ENCODE measurements at regions not wholly inside any gene's neighbourhood (a gene's known extent, or its start where the extent isn't known, plus 50 kb on each side); places are given as distances from the start of the nearest gene placed in this dataset.
"Not testable (repeated sequence)": the region's sequence is repeated elsewhere in the genome, so short reads cannot be mapped to it uniquely, and the experiment has no call there.

DNA sequence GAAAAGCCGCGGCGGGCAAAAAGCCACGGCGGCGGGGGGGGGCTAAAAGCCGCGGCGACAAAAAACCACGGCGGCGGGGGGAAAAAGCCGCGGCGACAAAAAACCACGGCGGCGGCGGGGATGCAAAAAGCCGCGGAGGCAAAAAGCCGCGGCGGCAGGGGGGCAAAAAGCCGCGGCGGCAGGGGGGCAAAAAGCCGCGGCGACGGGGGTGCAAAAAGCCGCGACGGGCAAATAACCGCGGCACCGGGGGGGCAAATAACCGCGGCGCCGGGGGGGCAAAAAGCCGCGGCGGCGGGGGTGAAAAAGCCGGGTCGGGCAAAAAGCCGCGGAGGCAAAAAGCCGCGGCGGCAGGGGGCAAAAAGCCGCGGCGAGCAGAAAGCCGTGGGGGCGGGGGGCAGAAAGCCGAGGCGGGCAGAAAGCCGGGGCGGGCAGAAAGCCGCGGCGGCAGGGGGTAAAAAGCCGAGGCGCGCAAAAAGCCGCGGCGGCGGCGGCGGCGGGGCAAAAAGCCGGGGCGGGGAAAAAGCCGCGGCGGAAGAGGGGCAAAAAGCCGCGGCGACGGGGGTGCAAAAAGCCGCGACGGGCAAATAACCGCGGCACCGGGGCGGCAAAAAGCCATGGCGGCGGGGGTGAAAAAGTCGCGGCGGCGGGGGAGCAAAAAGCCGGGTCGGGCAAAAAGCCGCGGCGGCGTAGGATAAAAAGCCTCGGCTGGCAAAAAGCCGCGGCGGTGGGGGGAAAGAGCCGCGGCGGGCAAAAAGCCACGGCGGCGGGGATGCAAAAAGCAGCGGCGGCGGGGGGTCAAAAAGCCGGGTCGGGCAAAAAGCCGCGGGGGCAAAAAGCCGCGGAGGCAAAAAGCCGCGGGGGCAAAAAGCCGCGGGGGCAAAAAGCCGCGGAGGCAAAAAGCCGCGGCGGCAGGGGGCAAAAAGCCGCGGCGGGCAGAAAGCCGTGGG is 1632.4 kb downstream of the RPIA start:
- DNase-seq; H4K20me1 ChIP-seq (ENCODE audit: low read length); H3K27me3 ChIP-seq (ENCODE audit: low read length); intact Hi-C loops (cut with micrococcal nuclease); H3K9ac ChIP-seq (ENCODE audit: low read length); H3F3A ChIP-seq (ENCODE audit: low read length, unreplicated experiment); H3K9me3 ChIP-seq (ENCODE audit: low read length); ATAC-seq; POLR2A ChIA-PET (ENCODE audit: unreplicated experiment); H3K9me2 ChIP-seq (replicated peaks; ENCODE audit: low read length); H2AFZ ChIP-seq (ENCODE audit: low read length); BruUV-seq (replicated peaks); CTCF ChIA-PET; H3K79me2 ChIP-seq (ENCODE audit: low read length); H3K4me1 ChIP-seq (ENCODE audit: insufficient read depth, low read length); H3K27ac ChIP-seq (ENCODE audit: low read length); H3K36me3 ChIP-seq (ENCODE audit: low read depth, low read length): not testable (repeated sequence)
- Histone ChIP-seq H3K4me2 (ENCODE audit: low read length) (peak overlapping the region; percentile 44; the same call in 1 of the 2 replicates), H3K4me3 (ENCODE audit: low read length) (peak overlapping the region; percentile 42; the same call in 1 of the 2 replicates)

DNA sequence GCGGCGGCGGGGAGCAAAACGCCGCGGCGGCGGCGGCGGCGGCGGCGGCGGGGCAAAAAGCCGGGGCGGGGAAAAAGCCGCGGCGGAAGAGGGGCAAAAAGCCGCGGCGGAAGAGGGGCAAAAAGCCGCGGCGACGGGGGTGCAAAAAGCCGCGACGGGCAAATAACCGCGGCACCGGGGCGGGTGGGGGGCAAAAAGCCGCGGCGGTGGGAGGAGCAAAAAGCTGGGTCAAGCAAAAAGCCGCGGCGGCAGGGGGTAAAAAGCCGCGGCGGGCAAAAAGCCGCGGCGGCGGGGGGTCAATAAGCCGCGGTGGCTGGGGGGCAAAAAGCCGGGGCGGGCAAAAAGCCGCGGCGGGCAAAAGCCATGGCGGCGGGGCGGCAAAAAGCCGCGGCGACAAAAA is 1633.2 kb downstream of the RPIA start:
- H3K4me3 ChIP-seq (ENCODE audit: low read length); H3K9me3 ChIP-seq (ENCODE audit: low read length); ATAC-seq; POLR2A ChIA-PET (ENCODE audit: unreplicated experiment); CTCF ChIA-PET; BruUV-seq (replicated peaks); H3K36me3 ChIP-seq (ENCODE audit: low read depth, low read length); H3K27me3 ChIP-seq (ENCODE audit: low read length); H3K27ac ChIP-seq (ENCODE audit: low read length); DNase-seq; intact Hi-C loops (cut with micrococcal nuclease); H3K9me2 ChIP-seq (replicated peaks; ENCODE audit: low read length); H3K4me2 ChIP-seq (ENCODE audit: low read length); H3F3A ChIP-seq (ENCODE audit: low read length, unreplicated experiment); H3K4me1 ChIP-seq (ENCODE audit: insufficient read depth, low read length); H3K9ac ChIP-seq (ENCODE audit: low read length); H2AFZ ChIP-seq (ENCODE audit: low read length); H3K79me2 ChIP-seq (ENCODE audit: low read length); H4K20me1 ChIP-seq (ENCODE audit: low read length): not testable (repeated sequence)

DNA sequence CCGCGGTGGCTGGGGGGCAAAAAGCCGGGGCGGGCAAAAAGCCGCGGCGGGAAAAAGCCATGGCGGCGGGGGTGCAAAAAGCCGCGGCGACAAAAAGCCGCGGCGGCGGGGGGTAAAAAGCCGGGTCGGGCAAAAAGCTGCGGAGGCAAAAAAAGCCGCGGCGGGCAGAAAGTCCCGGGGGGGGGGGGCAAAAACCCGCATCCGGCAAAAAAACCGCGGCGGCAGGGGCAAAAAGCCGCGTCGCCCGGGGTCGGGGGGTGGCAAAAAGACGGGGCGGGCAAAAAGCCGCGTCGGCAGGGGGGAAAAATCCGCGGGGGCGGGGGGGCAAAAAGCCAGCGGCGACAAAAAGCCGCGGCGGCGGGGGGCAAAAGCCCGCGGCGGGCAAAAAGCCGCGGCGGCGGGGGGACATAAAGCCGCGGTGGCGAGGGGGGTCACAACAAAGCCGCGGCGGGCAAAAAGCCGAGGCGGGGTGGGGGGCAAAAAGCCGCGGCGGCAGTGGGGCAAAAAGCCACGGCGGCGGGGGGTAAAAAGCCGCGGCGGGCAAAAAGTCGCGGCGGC is 1634.4 kb downstream of the RPIA start:
- H3K4me3 ChIP-seq (ENCODE audit: low read length); H4K20me1 ChIP-seq (ENCODE audit: low read length); H3K27ac ChIP-seq (ENCODE audit: low read length); POLR2A ChIA-PET (ENCODE audit: unreplicated experiment); H3K79me2 ChIP-seq (ENCODE audit: low read length); H3K4me2 ChIP-seq (ENCODE audit: low read length); CTCF ChIA-PET; H3K36me3 ChIP-seq (ENCODE audit: low read depth, low read length); intact Hi-C loops (cut with micrococcal nuclease); H2AFZ ChIP-seq (ENCODE audit: low read length); H3K4me1 ChIP-seq (ENCODE audit: insufficient read depth, low read length); ATAC-seq; DNase-seq; H3K9me2 ChIP-seq (replicated peaks; ENCODE audit: low read length); H3K27me3 ChIP-seq (ENCODE audit: low read length); H3F3A ChIP-seq (ENCODE audit: low read length, unreplicated experiment); H3K9ac ChIP-seq (ENCODE audit: low read length); H3K9me3 ChIP-seq (ENCODE audit: low read length); BruUV-seq (replicated peaks): not testable (repeated sequence)

DNA sequence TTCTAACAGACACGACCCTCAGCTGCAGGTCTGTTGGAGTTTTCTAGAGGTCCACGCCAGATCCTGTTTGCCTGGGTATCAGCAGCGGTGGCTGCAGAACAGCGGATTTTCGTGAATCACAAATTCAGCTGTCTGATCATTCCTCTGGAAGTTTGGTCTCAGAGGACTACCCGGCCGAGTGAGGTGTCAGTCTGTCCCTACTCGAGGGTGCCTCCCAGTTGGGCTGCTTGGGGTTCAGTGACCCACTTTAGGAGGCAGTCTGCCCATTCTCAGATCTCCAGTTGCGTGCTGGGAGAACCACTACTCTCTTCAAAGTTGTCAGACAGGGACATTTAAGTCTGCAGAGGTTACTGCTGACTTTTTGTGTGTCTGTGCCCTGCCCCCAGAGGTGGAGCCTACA is 1664.1 kb downstream of the RPIA start:
- ATAC-seq; H3K9me3 ChIP-seq (ENCODE audit: low read length); H3K79me2 ChIP-seq (ENCODE audit: low read length); H3K9ac ChIP-seq (ENCODE audit: low read length); H3K4me1 ChIP-seq (ENCODE audit: insufficient read depth, low read length); H4K20me1 ChIP-seq (ENCODE audit: low read length); H3F3A ChIP-seq (ENCODE audit: low read length, unreplicated experiment); intact Hi-C loops (cut with micrococcal nuclease); CTCF ChIA-PET; H3K27ac ChIP-seq (ENCODE audit: low read length); POLR2A ChIA-PET (ENCODE audit: unreplicated experiment); BruUV-seq (replicated peaks); H3K4me3 ChIP-seq (ENCODE audit: low read length); H2AFZ ChIP-seq (ENCODE audit: low read length); DNase-seq; H3K4me2 ChIP-seq (ENCODE audit: low read length); H3K9me2 ChIP-seq (replicated peaks; ENCODE audit: low read length); H3K36me3 ChIP-seq (ENCODE audit: low read depth, low read length); H3K27me3 ChIP-seq (ENCODE audit: low read length): not testable (repeated sequence)

DNA sequence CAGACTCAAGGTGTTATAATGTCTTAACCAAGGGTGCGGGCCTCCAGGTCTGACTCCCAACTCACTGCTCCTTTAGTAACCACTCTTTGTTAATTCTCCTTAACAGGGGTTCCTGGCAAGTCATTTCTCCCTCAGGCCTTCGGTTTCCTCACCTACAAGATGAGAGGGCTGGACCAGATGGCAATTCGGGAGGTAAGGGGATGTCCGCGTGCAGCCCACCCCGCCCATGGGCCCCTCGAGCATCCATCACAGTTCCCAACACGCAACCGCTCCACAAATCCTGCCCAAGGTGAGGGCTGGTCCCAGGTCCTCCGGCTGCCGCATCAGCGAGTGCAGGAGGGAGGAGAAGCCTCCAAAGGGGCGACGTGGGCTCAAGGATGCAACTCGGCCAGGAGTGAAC is 1667.9 kb downstream of the RPIA start:
- H3K27ac ChIP-seq (ENCODE audit: low read length); H3K9me3 ChIP-seq (ENCODE audit: low read length); H3K4me3 ChIP-seq (ENCODE audit: low read length); H4K20me1 ChIP-seq (ENCODE audit: low read length); H3K4me2 ChIP-seq (ENCODE audit: low read length); ATAC-seq; H3K36me3 ChIP-seq (ENCODE audit: low read depth, low read length); H3K9ac ChIP-seq (ENCODE audit: low read length); POLR2A ChIA-PET (ENCODE audit: unreplicated experiment); H3F3A ChIP-seq (ENCODE audit: low read length, unreplicated experiment); DNase-seq; H3K9me2 ChIP-seq (replicated peaks; ENCODE audit: low read length); H3K79me2 ChIP-seq (ENCODE audit: low read length); intact Hi-C loops (cut with micrococcal nuclease); H2AFZ ChIP-seq (ENCODE audit: low read length); BruUV-seq (replicated peaks); H3K27me3 ChIP-seq (ENCODE audit: low read length); CTCF ChIA-PET; H3K4me1 ChIP-seq (ENCODE audit: insufficient read depth, low read length): not testable (repeated sequence)

GRCh38 chr2:90359887-90360730 is 1668.6 kb downstream of the RPIA start:
- CTCF ChIA-PET; intact Hi-C loops (cut with micrococcal nuclease); H3K9me3 ChIP-seq (ENCODE audit: low read length); H3K79me2 ChIP-seq (ENCODE audit: low read length); H3K9ac ChIP-seq (ENCODE audit: low read length); H3K27ac ChIP-seq (ENCODE audit: low read length); H3K9me2 ChIP-seq (replicated peaks; ENCODE audit: low read length); POLR2A ChIA-PET (ENCODE audit: unreplicated experiment); H3K36me3 ChIP-seq (ENCODE audit: low read depth, low read length); ATAC-seq; DNase-seq; H3F3A ChIP-seq (ENCODE audit: low read length, unreplicated experiment); H3K27me3 ChIP-seq (ENCODE audit: low read length); H3K4me3 ChIP-seq (ENCODE audit: low read length); H2AFZ ChIP-seq (ENCODE audit: low read length); H3K4me2 ChIP-seq (ENCODE audit: low read length); BruUV-seq (replicated peaks); H3K4me1 ChIP-seq (ENCODE audit: insufficient read depth, low read length); H4K20me1 ChIP-seq (ENCODE audit: low read length): not testable (repeated sequence)

Measured in PC-3 (cell line).